Endothelial cell (in vitro differentiated cells): ENCODE measurements at regions not wholly inside any gene's neighbourhood (a gene's known extent, or its start where the extent isn't known, plus 50 kb on each side); places are given as distances from the start of the nearest gene placed in this dataset.

Experiments used
- DNase-seq: peaks from one replicate; pipeline ENCODE4 v3.0.0; 2021; ENCODE audit warnings: low spot score
- H3K27ac Mint-ChIP-seq: one replicate; pipeline ENCODE4 v1.8.0; 2021; ENCODE audit warnings: mixed read lengths, inconsistent platforms; ENCODE audit not compliant: unreplicated experiment
- H3K27me3 Mint-ChIP-seq: one replicate; pipeline ENCODE4 v1.8.0; 2021; ENCODE audit warnings: mild to moderate bottlenecking, moderate library complexity, mixed read lengths, inconsistent platforms; ENCODE audit not compliant: unreplicated experiment
- H3K36me3 Mint-ChIP-seq: one replicate; pipeline ENCODE4 v1.8.0; 2021; ENCODE audit warnings: mild to moderate bottlenecking, low read depth, mixed read lengths, inconsistent platforms; ENCODE audit not compliant: unreplicated experiment
- H3K4me1 Mint-ChIP-seq: one replicate; pipeline ENCODE4 v1.8.0; 2021; ENCODE audit warnings: mild to moderate bottlenecking, mixed read lengths, inconsistent platforms; ENCODE audit not compliant: unreplicated experiment
- H3K4me3 Mint-ChIP-seq: one replicate; pipeline ENCODE4 v1.8.0; 2021; ENCODE audit warnings: mild to moderate bottlenecking, mixed read lengths, inconsistent platforms; ENCODE audit not compliant: unreplicated experiment
- H3K9me3 Mint-ChIP-seq: one replicate; pipeline ENCODE4 v1.8.0; 2021; ENCODE audit warnings: mixed read lengths, inconsistent platforms; ENCODE audit not compliant: unreplicated experiment
- TF ChIP-seq, protein P1 (sequence below): fragments of 200-600 bp; sonication (generic); IDR thresholded peaks from one replicate; pipeline ENCODE4 v1.5.0; 2021; ENCODE audit warnings: antibody characterized with exemption; ENCODE audit not compliant: unreplicated experiment

DNA sequence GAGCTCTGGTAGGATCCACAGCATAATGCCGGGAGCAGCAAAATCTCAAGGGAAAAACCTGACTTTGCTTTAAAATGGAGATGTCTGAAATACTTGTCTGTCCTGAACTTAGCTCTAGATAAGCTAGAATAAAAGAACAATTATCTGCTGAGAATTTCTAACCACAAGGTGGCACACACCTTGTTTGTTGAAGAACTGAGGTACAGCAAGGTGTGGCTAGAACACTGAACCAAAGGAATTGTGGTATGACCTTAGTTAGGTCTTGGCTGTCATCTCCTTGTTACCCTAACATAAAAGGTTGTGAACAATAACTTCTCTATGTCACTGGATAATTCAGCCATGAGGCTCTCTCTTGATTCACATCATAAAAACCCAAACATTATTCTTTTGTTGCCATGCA is 72.3 kb upstream of the ANXA1 start:
- no peak overlapping the region for H3K4me3 Mint-ChIP-seq
- no peak overlapping the region for H3K27ac Mint-ChIP-seq
- H3K4me1 Mint-ChIP-seq, result no peaks in the 10 kb centered on the region
- no peaks in the 10 kb centered on the region for H3K27me3 Mint-ChIP-seq
- H3K36me3 Mint-ChIP-seq, result no peaks in the 10 kb centered on the region
- DNase-seq, result no peak
- TF ChIP-seq, protein P1, sequence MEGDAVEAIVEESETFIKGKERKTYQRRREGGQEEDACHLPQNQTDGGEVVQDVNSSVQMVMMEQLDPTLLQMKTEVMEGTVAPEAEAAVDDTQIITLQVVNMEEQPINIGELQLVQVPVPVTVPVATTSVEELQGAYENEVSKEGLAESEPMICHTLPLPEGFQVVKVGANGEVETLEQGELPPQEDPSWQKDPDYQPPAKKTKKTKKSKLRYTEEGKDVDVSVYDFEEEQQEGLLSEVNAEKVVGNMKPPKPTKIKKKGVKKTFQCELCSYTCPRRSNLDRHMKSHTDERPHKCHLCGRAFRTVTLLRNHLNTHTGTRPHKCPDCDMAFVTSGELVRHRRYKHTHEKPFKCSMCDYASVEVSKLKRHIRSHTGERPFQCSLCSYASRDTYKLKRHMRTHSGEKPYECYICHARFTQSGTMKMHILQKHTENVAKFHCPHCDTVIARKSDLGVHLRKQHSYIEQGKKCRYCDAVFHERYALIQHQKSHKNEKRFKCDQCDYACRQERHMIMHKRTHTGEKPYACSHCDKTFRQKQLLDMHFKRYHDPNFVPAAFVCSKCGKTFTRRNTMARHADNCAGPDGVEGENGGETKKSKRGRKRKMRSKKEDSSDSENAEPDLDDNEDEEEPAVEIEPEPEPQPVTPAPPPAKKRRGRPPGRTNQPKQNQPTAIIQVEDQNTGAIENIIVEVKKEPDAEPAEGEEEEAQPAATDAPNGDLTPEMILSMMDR, result no peak
- H3K9me3 Mint-ChIP-seq, result no peaks in the 10 kb centered on the region

GRCh38 chr9:73077625-73078030 is 74.0 kb upstream of the ANXA1 start:
- Mint-ChIP-seq H3K36me3 (no peaks in the 10 kb centered on the region), H3K27me3 (no peaks in the 10 kb centered on the region), H3K9me3 (no peaks in the 10 kb centered on the region), H3K4me1 (peaks cover 3% of the 10 kb centered on the region), H3K4me3 (no peak overlapping the region), H3K27ac (no peak overlapping the region)
- TF ChIP-seq, protein P1, result no peak
- DNase-seq, result no peak

DNA sequence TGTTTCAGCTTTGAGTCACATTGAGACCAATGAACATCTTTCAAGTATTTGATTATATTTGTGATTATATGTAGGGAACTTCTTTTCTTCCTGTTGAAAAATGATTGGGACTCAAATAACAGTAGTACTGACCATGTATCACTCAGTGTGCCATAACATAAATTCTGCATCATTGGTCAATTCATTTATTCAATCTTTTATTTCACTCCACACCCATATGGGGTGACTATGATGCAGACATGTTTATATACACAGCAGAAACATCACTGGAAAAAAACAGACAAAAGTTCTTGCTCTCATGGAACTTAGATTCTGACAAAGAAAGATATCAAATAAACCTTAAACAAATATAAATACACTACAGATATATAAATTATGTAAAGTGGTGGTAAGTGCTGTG is 74.7 kb upstream of the ANXA1 start:
- H3K36me3 Mint-ChIP-seq, result no peaks in the 10 kb centered on the region
- no peaks in the 10 kb centered on the region for H3K9me3 Mint-ChIP-seq
- peaks cover 3% of the 10 kb centered on the region for H3K4me1 Mint-ChIP-seq
- no peaks in the 10 kb centered on the region for H3K27me3 Mint-ChIP-seq
- no peak for DNase-seq
- TF ChIP-seq, protein P1, result no peak
- H3K27ac Mint-ChIP-seq, result no peak overlapping the region
- H3K4me3 Mint-ChIP-seq, result no peak overlapping the region

GRCh38 chr9:73074176-73074708 is 77.4 kb upstream of the ANXA1 start:
- H3K9me3 Mint-ChIP-seq, result no peaks in the 10 kb centered on the region
- H3K27me3 Mint-ChIP-seq, result no peaks in the 10 kb centered on the region
- peaks cover 3% of the 10 kb centered on the region for H3K4me1 Mint-ChIP-seq
- H3K4me3 Mint-ChIP-seq, result no peak overlapping the region
- no peaks in the 10 kb centered on the region for H3K36me3 Mint-ChIP-seq
- no peak for DNase-seq
- no peak overlapping the region for H3K27ac Mint-ChIP-seq
- TF ChIP-seq, protein P1, result no peak

- DNase-seq, result no peak
- TF ChIP-seq, protein P1, result no peak
- Mint-ChIP-seq H3K4me3 (no peak overlapping the region), H3K27ac (no peak overlapping the region), H3K4me1 (peaks cover 3% of the 10 kb centered on the region), H3K36me3 (no peaks in the 10 kb centered on the region), H3K27me3 (no peaks in the 10 kb centered on the region), H3K9me3 (no peaks in the 10 kb centered on the region)
These were observed 78.1 kb upstream of the ANXA1 start for GRCh38 chr9:73073337-73074175.
